UCSD-AML1 (cell line): ENCODE measurements at regions not wholly inside any gene's neighbourhood (a gene's known extent, or its start where the extent isn't known, plus 50 kb on each side); places are given as distances from the start of the nearest gene placed in this dataset.
"Not testable (repeated sequence)": the region's sequence is repeated elsewhere in the genome, so short reads cannot be mapped to it uniquely, and the experiment has no call there.

Source experiments
- DNase-seq: peaks from one replicate; lab custom pipeline; 2025; ENCODE audit not compliant: unreplicated experiment; lab: John Stamatoyannopoulos, UW

GRCh38 chr18:30245766-30246455, 796.6 kb downstream of the DSC3 start:
- DNase-seq: no peak

- no peak for DNase-seq
Measured at GRCh38 chr18:30234755-30235154, 807.8 kb downstream of the DSC3 start.

GRCh38 chr18:30211112-30211511, 831.4 kb downstream of the DSC3 start:
- no peak for DNase-seq

- DNase-seq: no peak
Measured at GRCh38 chr18:30208546-30208945, 834.0 kb downstream of the DSC3 start.

- DNase-seq: no peak
Measured at GRCh38 chr18:30192216-30192615, 850.3 kb downstream of the DSC3 start.

GRCh38 chr18:30186245-30186644, 856.3 kb downstream of the DSC3 start:
- DNase-seq: no peak

- DNase-seq: no peak
Measured at GRCh38 chr18:30177056-30177455, 865.5 kb downstream of the DSC3 start.

- DNase-seq: no peak
Measured at GRCh38 chr18:30175621-30176225, 866.8 kb downstream of the DSC3 start.

GRCh38 chr18:30175061-30175574, 867.4 kb downstream of the DSC3 start:
- no peak for DNase-seq

- DNase-seq: no peak
Measured at GRCh38 chr18:30163573-30163972, 879.0 kb downstream of the DSC3 start.

- DNase-seq: no peak
Measured at GRCh38 chr18:30160124-30160523, 882.4 kb downstream of the DSC3 start.

- DNase-seq: no peak
Measured at GRCh38 chr18:30150586-30151250, 891.8 kb downstream of the DSC3 start.

- no peak for DNase-seq
Measured at GRCh38 chr18:30149585-30149984, 893.0 kb downstream of the DSC3 start.

GRCh38 chr18:30142870-30143269, 899.7 kb downstream of the DSC3 start:
- no peak for DNase-seq

GRCh38 chr18:30142248-30142647, 900.3 kb downstream of the DSC3 start:
- DNase-seq: no peak

- DNase-seq: not testable (repeated sequence)
Measured at GRCh38 chr18:30141506-30141905, 901.0 kb downstream of the DSC3 start.

GRCh38 chr18:30139631-30140287, 902.8 kb downstream of the DSC3 start:
- DNase-seq: no peak

GRCh38 chr18:30135938-30136337, 906.6 kb downstream of the DSC3 start:
- DNase-seq: no peak

GRCh38 chr18:30134020-30134419, 908.5 kb downstream of the DSC3 start:
- DNase-seq: no peak

- DNase-seq: no peak
Measured at GRCh38 chr18:30132959-30133358, 909.6 kb downstream of the DSC3 start.

- no peak for DNase-seq
Measured at GRCh38 chr18:30121397-30121796, 921.1 kb downstream of the DSC3 start.

- no peak for DNase-seq
Measured at GRCh38 chr18:30113454-30113853, 929.1 kb downstream of the DSC3 start.
